ENCODE measurements at regions not wholly inside any gene's neighbourhood (a gene's known extent, or its start where the extent isn't known, plus 50 kb on each side); places are given as distances from the start of the nearest gene placed in this dataset.

- TF ChIP-seq EGR1 (IDR thresholded peaks at IDR 0.05; ENCODE audit: borderline replicate concordance, low read depth, low read length) = no peak
Observed at GRCh38 chr5:30149526-30149925, 1044.0 kb upstream of the CDH6 start (continued).

- POLR2A ChIA-PET (ENCODE audit: partially characterized antibody) = no interaction called here
- no peak overlapping the region for H3K9ac ChIP-seq (replicated peaks in 1 of 4; ENCODE audit: extremely low read depth in 1 of 4, low read depth in 3 of 4, low read length in 3 of 4)
- H3K27me3 ChIP-seq (replicated peaks in 1 of 4; ENCODE audit: control insufficient read depth in 3 of 4, extremely low read depth in 1 of 4, insufficient read depth in 3 of 4, low read length in 3 of 4) = no peaks in the 10 kb centered on the region
- H2AK5ac ChIP-seq (ENCODE audit: low read depth, low read length) = no peak overlapping the region
- no peak overlapping the region for H3K56ac ChIP-seq (replicated peaks; ENCODE audit: insufficient read length, low read depth, low read length)
- H3K79me2 ChIP-seq (ENCODE audit: control insufficient read depth in 1 of 2, insufficient read depth in 2 of 2, low read length in 2 of 2) = no peaks in the 10 kb centered on the region
- H3K23me2 ChIP-seq (ENCODE audit: low read depth, low read length) = no peaks in the 10 kb centered on the region
- H3K4me1 ChIP-seq (replicated peaks in 1 of 4; ENCODE audit: control insufficient read depth in 3 of 4, insufficient read depth in 4 of 4, low read length in 3 of 4) = no peaks in the 10 kb centered on the region
- no peak overlapping the region for H3K4me2 ChIP-seq (ENCODE audit: insufficient read depth in 1 of 2, low read depth in 2 of 2, low read length in 2 of 2)
- CTCF ChIA-PET (ENCODE audit: partially characterized antibody) = no interaction called here
- no peak for FAIRE-seq
- no peak overlapping the region for H2BK15ac ChIP-seq (ENCODE audit: low read length)
- no peak overlapping the region for H3K14ac ChIP-seq (ENCODE audit: insufficient read length)
- no peak overlapping the region for H2BK20ac ChIP-seq (ENCODE audit: low read length)
- H3K23ac ChIP-seq (ENCODE audit: insufficient read length) = no peak overlapping the region
- no peaks in the 10 kb centered on the region for H3K79me1 ChIP-seq (ENCODE audit: low read depth, low read length)
- no peak overlapping the region for H4K5ac ChIP-seq (ENCODE audit: insufficient read length, low read depth, low read length)
- no peak overlapping the region for H3K18ac ChIP-seq (ENCODE audit: extremely low read depth, low read length)
- no peak overlapping the region for H3K27ac ChIP-seq (ENCODE audit: low read depth, low read length)
- no peaks in the 10 kb centered on the region for H3K36me3 ChIP-seq (ENCODE audit: control insufficient read depth in 2 of 4, insufficient read depth in 4 of 4, low read length in 3 of 4)
- no peak for DNase-seq (ENCODE audit: low read depth in 1 of 2, low spot score in 2 of 2)
- no peak overlapping the region for H4K91ac ChIP-seq (replicated peaks; ENCODE audit: insufficient read length, low read length)
- H3K4ac ChIP-seq (replicated peaks; ENCODE audit: insufficient read length, low read depth, low read length) = no peak overlapping the region
- H4K20me1 ChIP-seq (replicated peaks in 1 of 2; ENCODE audit: control insufficient read depth in 1 of 2, insufficient read depth in 2 of 2, low read length in 2 of 2) = no peaks in the 10 kb centered on the region
- H4K8ac ChIP-seq (ENCODE audit: extremely low read depth, insufficient read depth, low read length) = no peak overlapping the region
- no peak overlapping the region for H3K4me3 ChIP-seq (ENCODE audit: extremely low read depth in 1 of 4, insufficient read depth in 2 of 4, low read depth in 3 of 4, low read length in 4 of 4)
- no peak overlapping the region for H2AFZ ChIP-seq (ENCODE audit: low read length)
- no peak overlapping the region for H2BK5ac ChIP-seq (ENCODE audit: low read depth, low read length)
- no peak overlapping the region for H2BK12ac ChIP-seq (ENCODE audit: low read depth, low read length)
- H2BK120ac ChIP-seq (replicated peaks; ENCODE audit: low read depth, low read length) = no peak overlapping the region
- H3K9me3 ChIP-seq (ENCODE audit: insufficient read depth in 2 of 2, low read depth in 1 of 2, low read length in 1 of 2) = peaks cover 7 to 14% of the 10 kb centered on the region in 2 experiments
- 94% methylated on average over 1 of the region's 1 CpG; no CpG with 5 or more reads in 1 of the 2 experiments for WGBS, 2 experiments (ENCODE audit: extremely low coverage in 1 of 2, insufficient coverage in 1 of 2, insufficient read length in 1 of 2, insufficient replicate concordance in 2 of 2, low coverage in 1 of 2, low lambda C conversion rate in 2 of 2, missing lambda C conversion rate in 1 of 2)
- no peak for TF ChIP-seq NANOG (IDR thresholded peaks at IDR 0.05; ENCODE audit: insufficient read depth, low read depth, low read length, poor library complexity, severe bottlenecking)
- no peak for TF ChIP-seq POLR2AphosphoS5 (IDR thresholded peaks at IDR 0.05; ENCODE audit: low read depth, low read length)
- TF ChIP-seq MAX (IDR thresholded peaks at IDR 0.05) = no peak
- no peak for TF ChIP-seq ATF2 (IDR thresholded peaks at IDR 0.05; ENCODE audit: low read length)
- TF ChIP-seq NRF1 (IDR thresholded peaks at IDR 0.05; ENCODE audit: low read depth, low read length) = no peak
- no peak for TF ChIP-seq HDAC2 (IDR thresholded peaks at IDR 0.05; ENCODE audit: borderline replicate concordance in 1 of 2, low read depth in 2 of 2, low read length in 2 of 2)
- TF ChIP-seq RAD21 (IDR thresholded peaks at IDR 0.05 in 1 of 2, conservative IDR thresholded peaks at IDR 0.05 in 1 of 2; ENCODE audit: low read depth in 2 of 2, low read length in 2 of 2) = no peak
- TF ChIP-seq CREB1 (IDR thresholded peaks at IDR 0.05) = no peak
- TF ChIP-seq SP2 (IDR thresholded peaks at IDR 0.05; ENCODE audit: low read length) = no peak
- TF ChIP-seq CBX5 (IDR thresholded peaks at IDR 0.05; ENCODE audit: low read depth, low read length) = no peak
Observed at GRCh38 chr5:30147976-30148375, 1045.5 kb upstream of the CDH6 start.

Data from H1 (cell line).